ENCODE measurements at regions not wholly inside any gene's neighbourhood (a gene's known extent, or its start where the extent isn't known, plus 50 kb on each side); places are given as distances from the start of the nearest gene placed in this dataset.

DNA sequence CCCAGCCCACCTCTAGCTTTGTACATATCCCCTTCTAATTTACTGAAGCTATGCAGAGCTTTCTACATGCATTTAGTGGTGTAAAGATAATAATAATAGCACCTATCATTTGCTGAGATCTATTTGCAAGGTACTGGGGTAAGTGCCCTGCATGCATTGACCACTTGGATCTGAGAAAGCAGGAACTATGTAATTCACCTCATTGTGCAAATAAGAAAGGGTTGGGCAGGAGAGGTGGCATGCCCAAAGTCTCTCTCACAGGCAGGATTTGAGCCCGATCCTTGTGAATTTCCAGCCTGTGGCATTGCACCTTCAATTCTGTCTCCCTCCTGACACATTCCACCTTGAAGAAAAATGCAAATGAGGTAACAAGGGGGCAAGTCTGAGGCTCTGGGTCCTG lies 352.3 kb upstream of the EEF2KMT start:
- TF ChIP-seq, protein P1, sequence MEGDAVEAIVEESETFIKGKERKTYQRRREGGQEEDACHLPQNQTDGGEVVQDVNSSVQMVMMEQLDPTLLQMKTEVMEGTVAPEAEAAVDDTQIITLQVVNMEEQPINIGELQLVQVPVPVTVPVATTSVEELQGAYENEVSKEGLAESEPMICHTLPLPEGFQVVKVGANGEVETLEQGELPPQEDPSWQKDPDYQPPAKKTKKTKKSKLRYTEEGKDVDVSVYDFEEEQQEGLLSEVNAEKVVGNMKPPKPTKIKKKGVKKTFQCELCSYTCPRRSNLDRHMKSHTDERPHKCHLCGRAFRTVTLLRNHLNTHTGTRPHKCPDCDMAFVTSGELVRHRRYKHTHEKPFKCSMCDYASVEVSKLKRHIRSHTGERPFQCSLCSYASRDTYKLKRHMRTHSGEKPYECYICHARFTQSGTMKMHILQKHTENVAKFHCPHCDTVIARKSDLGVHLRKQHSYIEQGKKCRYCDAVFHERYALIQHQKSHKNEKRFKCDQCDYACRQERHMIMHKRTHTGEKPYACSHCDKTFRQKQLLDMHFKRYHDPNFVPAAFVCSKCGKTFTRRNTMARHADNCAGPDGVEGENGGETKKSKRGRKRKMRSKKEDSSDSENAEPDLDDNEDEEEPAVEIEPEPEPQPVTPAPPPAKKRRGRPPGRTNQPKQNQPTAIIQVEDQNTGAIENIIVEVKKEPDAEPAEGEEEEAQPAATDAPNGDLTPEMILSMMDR (IDR thresholded peaks at IDR 0.05) = no peak
- no peak for TF ChIP-seq EP300 (IDR thresholded peaks at IDR 0.05; ENCODE audit: low read depth)

All from transverse colon (tissue), 3 donors.